ENCODE measurements at regions not wholly inside any gene's neighbourhood (a gene's known extent, or its start where the extent isn't known, plus 50 kb on each side); places are given as distances from the start of the nearest gene placed in this dataset.
A peak's percentile ranks its signal among the peaks of the same experiment; 100 is the strongest.

DNA sequence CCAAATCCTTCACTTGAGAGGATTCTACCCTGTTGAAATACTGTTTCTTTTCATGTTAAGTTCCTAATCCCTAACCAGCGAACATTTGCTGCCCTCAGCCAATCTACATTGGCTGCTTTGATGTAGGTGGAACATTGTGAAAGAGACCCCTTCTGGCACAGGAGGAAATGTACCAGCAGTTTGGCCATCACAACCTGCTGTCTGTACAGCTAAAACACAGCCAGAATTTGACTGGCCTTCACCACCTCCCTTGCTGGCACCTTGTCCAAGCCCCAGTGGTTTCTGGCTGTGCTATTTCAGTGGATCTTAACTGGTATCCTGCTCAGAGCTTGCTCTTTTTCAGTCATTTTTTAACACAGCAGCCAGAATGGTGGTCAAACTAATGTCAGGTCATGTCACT lies 202.1 kb upstream of the EPHA7 start:
- H3K36me3 ChIP-seq (ENCODE audit: control insufficient read depth in 2 of 3, insufficient read depth in 3 of 3, low read length in 3 of 3): no peaks in the 10 kb centered on the region
- TF ChIP-seq, protein P1, sequence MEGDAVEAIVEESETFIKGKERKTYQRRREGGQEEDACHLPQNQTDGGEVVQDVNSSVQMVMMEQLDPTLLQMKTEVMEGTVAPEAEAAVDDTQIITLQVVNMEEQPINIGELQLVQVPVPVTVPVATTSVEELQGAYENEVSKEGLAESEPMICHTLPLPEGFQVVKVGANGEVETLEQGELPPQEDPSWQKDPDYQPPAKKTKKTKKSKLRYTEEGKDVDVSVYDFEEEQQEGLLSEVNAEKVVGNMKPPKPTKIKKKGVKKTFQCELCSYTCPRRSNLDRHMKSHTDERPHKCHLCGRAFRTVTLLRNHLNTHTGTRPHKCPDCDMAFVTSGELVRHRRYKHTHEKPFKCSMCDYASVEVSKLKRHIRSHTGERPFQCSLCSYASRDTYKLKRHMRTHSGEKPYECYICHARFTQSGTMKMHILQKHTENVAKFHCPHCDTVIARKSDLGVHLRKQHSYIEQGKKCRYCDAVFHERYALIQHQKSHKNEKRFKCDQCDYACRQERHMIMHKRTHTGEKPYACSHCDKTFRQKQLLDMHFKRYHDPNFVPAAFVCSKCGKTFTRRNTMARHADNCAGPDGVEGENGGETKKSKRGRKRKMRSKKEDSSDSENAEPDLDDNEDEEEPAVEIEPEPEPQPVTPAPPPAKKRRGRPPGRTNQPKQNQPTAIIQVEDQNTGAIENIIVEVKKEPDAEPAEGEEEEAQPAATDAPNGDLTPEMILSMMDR (IDR thresholded peaks at IDR 0.05; ENCODE audit: borderline replicate concordance, extremely low read depth, insufficient read depth): peak; percentile 20
- H3K27ac ChIP-seq (ENCODE audit: low read depth in 2 of 2, low read length in 2 of 2): no peak overlapping the region
- H3K9me3 ChIP-seq (ENCODE audit: control insufficient read depth in 2 of 3, insufficient read depth in 1 of 3, low read length in 3 of 3): no peaks in the 10 kb centered on the region
- no peak overlapping the region for H3K4me3 ChIP-seq (ENCODE audit: low read length in 3 of 3)
- DNase-seq (no peak), FAIRE-seq (no peak)
- H3K9ac ChIP-seq (ENCODE audit: low read length in 3 of 3): no peak overlapping the region
- intact Hi-C loops (cut with DNase I): no loop called here
- H3K4me1 ChIP-seq (ENCODE audit: control insufficient read depth in 2 of 3, insufficient read depth in 2 of 3, low read depth in 1 of 3, low read length in 3 of 3): no peaks in the 10 kb centered on the region
- H3K27me3 ChIP-seq (ENCODE audit: control insufficient read depth, insufficient read depth, low read length): no peaks in the 10 kb centered on the region

DNA sequence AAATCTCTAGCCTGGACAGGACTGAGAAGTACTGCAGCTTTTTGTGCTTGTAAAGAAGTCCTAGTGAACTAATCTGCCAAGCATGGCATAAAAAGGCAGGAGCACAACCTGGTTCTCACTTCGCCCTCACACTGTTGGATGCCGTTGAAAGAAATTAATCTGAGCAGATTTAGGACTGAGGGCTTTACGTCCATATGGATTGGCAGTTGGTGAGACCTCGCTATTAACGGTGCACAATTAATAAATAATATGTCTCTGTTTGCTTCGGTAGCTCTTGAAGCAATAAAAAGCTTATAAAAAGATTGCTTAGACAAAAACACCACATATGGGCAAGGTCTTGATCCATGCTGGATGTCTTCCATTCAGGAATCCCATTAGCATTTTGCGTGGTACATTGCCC lies 185.6 kb upstream of the EPHA7 start:
- intact Hi-C loops (cut with DNase I): no loop called here
- no peaks in the 10 kb centered on the region for H3K27me3 ChIP-seq (ENCODE audit: control insufficient read depth, insufficient read depth, low read length)
- H3K9ac ChIP-seq (ENCODE audit: low read length in 3 of 3): no peak overlapping the region
- no peaks in the 10 kb centered on the region for H3K36me3 ChIP-seq (ENCODE audit: control insufficient read depth in 2 of 3, insufficient read depth in 3 of 3, low read length in 3 of 3)
- H3K4me1 ChIP-seq (ENCODE audit: control insufficient read depth in 2 of 3, insufficient read depth in 2 of 3, low read depth in 1 of 3, low read length in 3 of 3): no peaks in the 10 kb centered on the region
- H3K4me3 ChIP-seq (ENCODE audit: low read length in 3 of 3): no peak overlapping the region
- TF ChIP-seq, protein P1 (IDR thresholded peaks at IDR 0.05; ENCODE audit: borderline replicate concordance, extremely low read depth, insufficient read depth): no peak
- no peaks in the 10 kb centered on the region for H3K9me3 ChIP-seq (ENCODE audit: control insufficient read depth in 2 of 3, insufficient read depth in 1 of 3, low read length in 3 of 3)
- no peak for DNase-seq
- H3K27ac ChIP-seq (ENCODE audit: low read depth in 2 of 2, low read length in 2 of 2): no peak overlapping the region
- FAIRE-seq: no peak

DNA sequence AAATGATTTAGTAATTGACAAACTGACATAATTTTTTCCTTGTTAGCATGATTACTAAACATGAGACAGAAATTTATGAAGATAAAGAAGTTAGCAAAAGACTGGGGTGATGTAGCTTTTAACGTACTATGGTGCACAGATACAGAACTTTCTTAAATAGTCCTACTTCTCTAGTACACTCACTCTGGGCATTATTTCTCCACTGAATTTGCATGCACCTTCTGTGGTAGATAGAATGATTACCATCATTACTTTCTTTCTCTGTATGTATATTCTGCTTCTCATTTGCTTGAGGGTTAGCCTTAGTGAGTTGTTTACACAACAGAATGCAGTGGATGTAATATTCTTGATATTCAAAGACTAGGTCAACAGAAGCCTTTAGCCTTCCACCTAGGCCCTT lies 173.1 kb upstream of the EPHA7 start:
- Histone ChIP-seq H3K9me3 (ENCODE audit: control insufficient read depth in 2 of 3, insufficient read depth in 1 of 3, low read length in 3 of 3) (peaks cover 0 to 3% (median 0%) of the 10 kb centered on the region in 3 donors), H3K27ac (ENCODE audit: low read depth in 2 of 2, low read length in 2 of 2) (no peak overlapping the region), H3K36me3 (ENCODE audit: control insufficient read depth in 2 of 3, insufficient read depth in 3 of 3, low read length in 3 of 3) (no peaks in the 10 kb centered on the region), H3K9ac (ENCODE audit: low read length in 3 of 3) (no peak overlapping the region), H3K27me3 (ENCODE audit: control insufficient read depth, insufficient read depth, low read length) (no peaks in the 10 kb centered on the region), H3K4me3 (ENCODE audit: low read length in 3 of 3) (no peak overlapping the region), H3K4me1 (ENCODE audit: control insufficient read depth in 2 of 3, insufficient read depth in 2 of 3, low read depth in 1 of 3, low read length in 3 of 3) (peaks cover 0 to 3% (median 0%) of the 10 kb centered on the region in 3 donors)
- intact Hi-C loops (cut with DNase I): no loop called here
- FAIRE-seq: no peak
- DNase-seq: no peak
- TF ChIP-seq, protein P1 (IDR thresholded peaks at IDR 0.05; ENCODE audit: borderline replicate concordance, extremely low read depth, insufficient read depth): no peak

DNA sequence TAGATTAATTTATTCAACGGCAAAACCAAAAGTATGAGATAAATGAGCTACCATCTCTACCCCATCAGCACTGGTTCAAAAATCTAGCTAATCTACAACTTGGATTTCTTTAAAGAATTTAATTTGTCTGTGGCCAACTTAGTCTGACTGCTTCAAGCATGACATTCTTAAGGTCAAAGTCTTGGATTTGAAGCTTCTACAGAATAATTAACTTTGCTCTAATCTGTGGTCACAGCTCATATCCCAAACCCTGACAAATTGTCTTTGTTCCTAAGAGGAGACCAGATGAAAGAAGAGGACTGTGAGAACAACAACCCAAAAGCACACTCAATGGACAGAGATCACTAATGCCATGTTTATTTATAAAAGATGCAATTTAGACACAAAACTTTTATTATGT lies 166.9 kb upstream of the EPHA7 start:
- Histone ChIP-seq H3K27me3 (ENCODE audit: control insufficient read depth, insufficient read depth, low read length) (no peaks in the 10 kb centered on the region), H3K9me3 (ENCODE audit: control insufficient read depth in 2 of 3, insufficient read depth in 1 of 3, low read length in 3 of 3) (no peaks in the 10 kb centered on the region), H3K9ac (ENCODE audit: low read length in 3 of 3) (no peak overlapping the region), H3K4me1 (ENCODE audit: control insufficient read depth in 2 of 3, insufficient read depth in 2 of 3, low read depth in 1 of 3, low read length in 3 of 3) (peaks cover 0 to 8% (median 0%) of the 10 kb centered on the region in 3 donors), H3K4me3 (ENCODE audit: low read length in 3 of 3) (peak overlapping the region in 2 of 3 donors; percentile 36 to 45), H3K36me3 (ENCODE audit: control insufficient read depth in 2 of 3, insufficient read depth in 3 of 3, low read length in 3 of 3) (no peaks in the 10 kb centered on the region), H3K27ac (ENCODE audit: low read depth in 2 of 2, low read length in 2 of 2) (no peak overlapping the region)
- FAIRE-seq (no peak), DNase-seq (peak in 2 of 5 donors; percentile 48 to 70)
- TF ChIP-seq, protein P1 (IDR thresholded peaks at IDR 0.05; ENCODE audit: borderline replicate concordance, extremely low read depth, insufficient read depth): no peak
- intact Hi-C loops (cut with DNase I): no loop called here

All from kidney (tissue), 13 donors.